ENCODE measurements at regions not wholly inside any gene's neighbourhood (a gene's known extent, or its start where the extent isn't known, plus 50 kb on each side); places are given as distances from the start of the nearest gene placed in this dataset.
"Not testable (repeated sequence)": the region's sequence is repeated elsewhere in the genome, so short reads cannot be mapped to it uniquely, and the experiment has no call there.

GRCh38 chr7:96786998-96787395 lies 77.4 kb upstream of the SEM1 start:
- Histone ChIP-seq H3K9ac (ENCODE audit: low read depth in 1 of 2, low read length in 2 of 2) (no peak overlapping the region), H3K9me3 (ENCODE audit: control insufficient read depth in 2 of 2, low read length in 2 of 2) (no peaks in the 10 kb centered on the region), H3K4me1 (ENCODE audit: control insufficient read depth in 2 of 2, insufficient read depth in 2 of 2, low read length in 2 of 2) (no peaks in the 10 kb centered on the region), H3K27ac (ENCODE audit: low read depth in 2 of 2, low read length in 2 of 2) (no peak overlapping the region), H3K27me3 (ENCODE audit: control insufficient read depth in 2 of 2, insufficient read depth in 2 of 2, low read length in 2 of 2) (no peaks in the 10 kb centered on the region), H3K4me3 (ENCODE audit: low read length in 2 of 2) (no peak overlapping the region), H3K36me3 (ENCODE audit: control insufficient read depth in 2 of 2, insufficient read depth in 2 of 2, low read length in 2 of 2) (no peaks in the 10 kb centered on the region)

GRCh38 chr7:96789914-96790313 lies 80.3 kb upstream of the SEM1 start:
- no peaks in the 10 kb centered on the region for H3K4me1 ChIP-seq (ENCODE audit: control insufficient read depth in 2 of 2, insufficient read depth in 2 of 2, low read length in 2 of 2)
- H3K36me3 ChIP-seq (ENCODE audit: control insufficient read depth in 2 of 2, insufficient read depth in 2 of 2, low read length in 2 of 2) = no peaks in the 10 kb centered on the region
- H3K27ac ChIP-seq (ENCODE audit: low read depth in 2 of 2, low read length in 2 of 2) = no peak overlapping the region
- H3K4me3 ChIP-seq (ENCODE audit: low read length in 2 of 2) = no peak overlapping the region
- H3K27me3 ChIP-seq (ENCODE audit: control insufficient read depth in 2 of 2, insufficient read depth in 2 of 2, low read length in 2 of 2) = no peaks in the 10 kb centered on the region
- no peaks in the 10 kb centered on the region for H3K9me3 ChIP-seq (ENCODE audit: control insufficient read depth in 2 of 2, low read length in 2 of 2)
- no peak overlapping the region for H3K9ac ChIP-seq (ENCODE audit: low read depth in 1 of 2, low read length in 2 of 2)

- Histone ChIP-seq H3K27ac (ENCODE audit: low read depth in 2 of 2, low read length in 2 of 2) (no peak overlapping the region), H3K36me3 (ENCODE audit: control insufficient read depth in 2 of 2, insufficient read depth in 2 of 2, low read length in 2 of 2) (no peaks in the 10 kb centered on the region), H3K4me1 (ENCODE audit: control insufficient read depth in 2 of 2, insufficient read depth in 2 of 2, low read length in 2 of 2) (no peaks in the 10 kb centered on the region)
Measured at GRCh38 chr7:96792115-96792514, 82.5 kb upstream of the SEM1 start.

GRCh38 chr7:96794063-96794462 lies 84.4 kb upstream of the SEM1 start:
- Histone ChIP-seq H3K9me3 (ENCODE audit: control insufficient read depth in 2 of 2, low read length in 2 of 2) (no peaks in the 10 kb centered on the region), H3K27ac (ENCODE audit: low read depth in 2 of 2, low read length in 2 of 2) (no peak overlapping the region), H3K9ac (ENCODE audit: low read depth in 1 of 2, low read length in 2 of 2) (no peak overlapping the region), H3K4me1 (ENCODE audit: control insufficient read depth in 2 of 2, insufficient read depth in 2 of 2, low read length in 2 of 2) (no peaks in the 10 kb centered on the region), H3K27me3 (ENCODE audit: control insufficient read depth in 2 of 2, insufficient read depth in 2 of 2, low read length in 2 of 2) (no peaks in the 10 kb centered on the region), H3K4me3 (ENCODE audit: low read length in 2 of 2) (no peak overlapping the region), H3K36me3 (ENCODE audit: control insufficient read depth in 2 of 2, insufficient read depth in 2 of 2, low read length in 2 of 2) (no peaks in the 10 kb centered on the region)

More at GRCh38 chr7:96792115-96792514, 82.5 kb upstream of the SEM1 start:
- Histone ChIP-seq H3K9me3 (ENCODE audit: control insufficient read depth in 2 of 2, low read length in 2 of 2) (no peaks in the 10 kb centered on the region), H3K27me3 (ENCODE audit: control insufficient read depth in 2 of 2, insufficient read depth in 2 of 2, low read length in 2 of 2) (no peaks in the 10 kb centered on the region), H3K4me3 (ENCODE audit: low read length in 2 of 2) (no peak overlapping the region), H3K9ac (ENCODE audit: low read depth in 1 of 2, low read length in 2 of 2) (no peak overlapping the region)

- Histone ChIP-seq H3K36me3 (ENCODE audit: control insufficient read depth in 2 of 2, insufficient read depth in 2 of 2, low read length in 2 of 2) (no peaks in the 10 kb centered on the region), H3K9ac (ENCODE audit: low read depth in 1 of 2, low read length in 2 of 2) (no peak overlapping the region), H3K4me3 (ENCODE audit: low read length in 2 of 2) (no peak overlapping the region), H3K27me3 (ENCODE audit: control insufficient read depth in 2 of 2, insufficient read depth in 2 of 2, low read length in 2 of 2) (no peaks in the 10 kb centered on the region), H3K27ac (ENCODE audit: low read depth in 2 of 2, low read length in 2 of 2) (no peak overlapping the region), H3K9me3 (ENCODE audit: control insufficient read depth in 2 of 2, low read length in 2 of 2) (no peaks in the 10 kb centered on the region), H3K4me1 (ENCODE audit: control insufficient read depth in 2 of 2, insufficient read depth in 2 of 2, low read length in 2 of 2) (no peaks in the 10 kb centered on the region)
Measured at GRCh38 chr7:96800122-96800521, 90.5 kb upstream of the SEM1 start.

GRCh38 chr7:96800824-96801223 lies 91.2 kb upstream of the SEM1 start:
- no peak overlapping the region for H3K27ac ChIP-seq (ENCODE audit: low read depth in 2 of 2, low read length in 2 of 2)
- no peaks in the 10 kb centered on the region for H3K9me3 ChIP-seq (ENCODE audit: control insufficient read depth in 2 of 2, low read length in 2 of 2)
- no peaks in the 10 kb centered on the region for H3K4me1 ChIP-seq (ENCODE audit: control insufficient read depth in 2 of 2, insufficient read depth in 2 of 2, low read length in 2 of 2)
- H3K27me3 ChIP-seq (ENCODE audit: control insufficient read depth in 2 of 2, insufficient read depth in 2 of 2, low read length in 2 of 2) = no peaks in the 10 kb centered on the region
- no peaks in the 10 kb centered on the region for H3K36me3 ChIP-seq (ENCODE audit: control insufficient read depth in 2 of 2, insufficient read depth in 2 of 2, low read length in 2 of 2)
- no peak overlapping the region for H3K4me3 ChIP-seq (ENCODE audit: low read length in 2 of 2)
- no peak overlapping the region for H3K9ac ChIP-seq (ENCODE audit: low read depth in 1 of 2, low read length in 2 of 2)

GRCh38 chr7:96819111-96819700 lies 109.6 kb upstream of the SEM1 start:
- Histone ChIP-seq H3K27me3 (ENCODE audit: control insufficient read depth in 2 of 2, insufficient read depth in 2 of 2, low read length in 2 of 2) (no peaks in the 10 kb centered on the region), H3K36me3 (ENCODE audit: control insufficient read depth in 2 of 2, insufficient read depth in 2 of 2, low read length in 2 of 2) (no peaks in the 10 kb centered on the region), H3K9ac (ENCODE audit: low read depth in 1 of 2, low read length in 2 of 2) (no peak overlapping the region), H3K4me3 (ENCODE audit: low read length in 2 of 2) (no peak overlapping the region), H3K9me3 (ENCODE audit: control insufficient read depth in 2 of 2, low read length in 2 of 2) (no peaks in the 10 kb centered on the region), H3K4me1 (ENCODE audit: control insufficient read depth in 2 of 2, insufficient read depth in 2 of 2, low read length in 2 of 2) (no peaks in the 10 kb centered on the region), H3K27ac (ENCODE audit: low read depth in 2 of 2, low read length in 2 of 2) (no peak overlapping the region)

- H3K9ac ChIP-seq (ENCODE audit: low read depth in 1 of 2, low read length in 2 of 2) = not testable (repeated sequence)
Measured at GRCh38 chr7:96821131-96821530, 111.5 kb upstream of the SEM1 start.

GRCh38 chr7:96822824-96823223 lies 113.2 kb upstream of the SEM1 start:
- H3K4me1 ChIP-seq (ENCODE audit: control insufficient read depth in 2 of 2, insufficient read depth in 2 of 2, low read length in 2 of 2) = no peaks in the 10 kb centered on the region
- H3K36me3 ChIP-seq (ENCODE audit: control insufficient read depth in 2 of 2, insufficient read depth in 2 of 2, low read length in 2 of 2) = no peaks in the 10 kb centered on the region
- no peaks in the 10 kb centered on the region for H3K27me3 ChIP-seq (ENCODE audit: control insufficient read depth in 2 of 2, insufficient read depth in 2 of 2, low read length in 2 of 2)
- no peak overlapping the region for H3K9ac ChIP-seq (ENCODE audit: low read depth in 1 of 2, low read length in 2 of 2)
- no peak overlapping the region for H3K27ac ChIP-seq (ENCODE audit: low read depth in 2 of 2, low read length in 2 of 2)
- H3K9me3 ChIP-seq (ENCODE audit: control insufficient read depth in 2 of 2, low read length in 2 of 2) = no peaks in the 10 kb centered on the region
- no peak overlapping the region for H3K4me3 ChIP-seq (ENCODE audit: low read length in 2 of 2)

More at GRCh38 chr7:96821131-96821530, 111.5 kb upstream of the SEM1 start:
- not testable (repeated sequence) for H3K4me3 ChIP-seq (ENCODE audit: low read length in 2 of 2); H3K27ac ChIP-seq (ENCODE audit: low read depth in 2 of 2, low read length in 2 of 2); H3K36me3 ChIP-seq (ENCODE audit: control insufficient read depth in 2 of 2, insufficient read depth in 2 of 2, low read length in 2 of 2); H3K27me3 ChIP-seq (ENCODE audit: control insufficient read depth in 2 of 2, insufficient read depth in 2 of 2, low read length in 2 of 2); H3K9me3 ChIP-seq (ENCODE audit: control insufficient read depth in 2 of 2, low read length in 2 of 2); H3K4me1 ChIP-seq (ENCODE audit: control insufficient read depth in 2 of 2, insufficient read depth in 2 of 2, low read length in 2 of 2)

- H3K27me3 ChIP-seq (ENCODE audit: control insufficient read depth in 2 of 2, insufficient read depth in 2 of 2, low read length in 2 of 2) = no peaks in the 10 kb centered on the region
- H3K9me3 ChIP-seq (ENCODE audit: control insufficient read depth in 2 of 2, low read length in 2 of 2) = no peaks in the 10 kb centered on the region
- no peaks in the 10 kb centered on the region for H3K4me1 ChIP-seq (ENCODE audit: control insufficient read depth in 2 of 2, insufficient read depth in 2 of 2, low read length in 2 of 2)
- H3K36me3 ChIP-seq (ENCODE audit: control insufficient read depth in 2 of 2, insufficient read depth in 2 of 2, low read length in 2 of 2) = no peaks in the 10 kb centered on the region
- no peak overlapping the region for H3K27ac ChIP-seq (ENCODE audit: low read depth in 2 of 2, low read length in 2 of 2)
- no peak overlapping the region for H3K9ac ChIP-seq (ENCODE audit: low read depth in 1 of 2, low read length in 2 of 2)
- no peak overlapping the region for H3K4me3 ChIP-seq (ENCODE audit: low read length in 2 of 2)
Measured at GRCh38 chr7:96823274-96823673, 113.6 kb upstream of the SEM1 start.

GRCh38 chr7:96824686-96825085 lies 115.0 kb upstream of the SEM1 start:
- H3K27ac ChIP-seq (ENCODE audit: low read depth in 2 of 2, low read length in 2 of 2) = no peak overlapping the region
- H3K27me3 ChIP-seq (ENCODE audit: control insufficient read depth in 2 of 2, insufficient read depth in 2 of 2, low read length in 2 of 2) = no peaks in the 10 kb centered on the region
- H3K4me1 ChIP-seq (ENCODE audit: control insufficient read depth in 2 of 2, insufficient read depth in 2 of 2, low read length in 2 of 2) = no peaks in the 10 kb centered on the region
- H3K36me3 ChIP-seq (ENCODE audit: control insufficient read depth in 2 of 2, insufficient read depth in 2 of 2, low read length in 2 of 2) = no peaks in the 10 kb centered on the region
- H3K9ac ChIP-seq (ENCODE audit: low read depth in 1 of 2, low read length in 2 of 2) = no peak overlapping the region
- no peak overlapping the region for H3K4me3 ChIP-seq (ENCODE audit: low read length in 2 of 2)
- no peaks in the 10 kb centered on the region for H3K9me3 ChIP-seq (ENCODE audit: control insufficient read depth in 2 of 2, low read length in 2 of 2)
